ENCODE measurements at regions not wholly inside any gene's neighbourhood (a gene's known extent, or its start where the extent isn't known, plus 50 kb on each side); places are given as distances from the start of the nearest gene placed in this dataset.

DNA sequence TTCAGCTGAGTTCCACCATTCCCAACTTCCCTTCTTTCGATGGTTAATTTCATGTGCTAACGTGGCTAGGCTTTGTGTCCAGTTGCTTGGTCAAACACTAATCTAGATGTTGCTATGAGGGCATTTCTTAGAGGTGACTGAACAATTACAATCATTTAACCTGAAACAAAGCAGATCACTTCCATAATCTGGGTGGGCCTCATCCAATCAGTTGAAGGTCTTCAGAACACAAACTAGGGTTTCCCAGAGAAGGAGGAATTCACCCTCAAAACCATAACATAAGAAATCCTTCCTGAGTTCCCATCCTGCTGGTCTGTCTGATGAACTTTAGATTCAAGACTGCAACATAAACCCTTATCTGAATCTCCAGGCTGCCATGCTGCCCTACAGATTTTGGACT lies 2381.7 kb downstream of the MAT2B start:
- Histone ChIP-seq H3K27ac (ENCODE audit: low read depth, low read length) (no peak overlapping the region), H3K27me3 (ENCODE audit: insufficient read depth, low read length) (no peaks in the 10 kb centered on the region), H3K36me3 (ENCODE audit: insufficient read depth, low read length) (no peaks in the 10 kb centered on the region), H3K4me1 (ENCODE audit: insufficient read depth, low read length) (no peaks in the 10 kb centered on the region), H3K9me3 (ENCODE audit: control insufficient read depth in 1 of 2, low read length in 2 of 2) (peaks cover 0 to 5% of the 10 kb centered on the region in 2 donors), H3K4me3 (ENCODE audit: low read length in 2 of 2) (no peak overlapping the region)
- H3K4me3 Mint-ChIP-seq = no peak overlapping the region
- H3K27me3 Mint-ChIP-seq = no peaks in the 10 kb centered on the region
- H3K4me1 Mint-ChIP-seq = no peaks in the 10 kb centered on the region
- no peak for DNase-seq
- peaks cover 0 to 1% of the 10 kb centered on the region in 2 donors for H3K36me3 Mint-ChIP-seq
- CTCF ChIA-PET (ENCODE audit: partially characterized antibody) = no interaction called here
- POLR2A ChIA-PET (ENCODE audit: partially characterized antibody) = no interaction called here
- H3K27ac Mint-ChIP-seq = no peak overlapping the region
- peaks cover 2 to 28% (median 7%) of the 10 kb centered on the region in 8 donors for H3K9me3 Mint-ChIP-seq
- intact Hi-C loops (cut with micrococcal nuclease) = no loop called here

DNA sequence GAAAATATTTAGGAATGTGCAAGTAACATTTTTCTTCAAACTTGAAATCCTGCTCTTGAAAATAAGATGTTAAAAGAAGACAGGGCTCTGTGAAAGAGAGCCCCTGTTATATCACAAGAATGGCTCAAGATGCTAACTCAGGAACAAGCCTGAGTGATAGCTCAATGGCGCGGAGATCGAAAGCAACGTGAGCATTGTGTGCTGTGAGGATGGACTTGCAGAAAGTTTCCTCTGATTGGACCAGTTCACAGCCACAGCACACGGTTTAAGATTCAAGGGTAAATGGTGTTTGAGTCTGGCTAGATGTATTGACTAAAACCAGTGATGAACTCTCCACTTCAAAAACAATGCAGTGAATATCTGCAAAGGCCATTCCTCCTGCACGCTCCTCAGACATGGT lies 2387.0 kb downstream of the MAT2B start:
- H3K27me3 ChIP-seq (ENCODE audit: insufficient read depth, low read length) = no peaks in the 10 kb centered on the region
- no peaks in the 10 kb centered on the region for H3K4me1 Mint-ChIP-seq
- CTCF ChIA-PET (ENCODE audit: partially characterized antibody) = no interaction called here
- no peaks in the 10 kb centered on the region for H3K4me1 ChIP-seq (ENCODE audit: insufficient read depth, low read length)
- H3K27me3 Mint-ChIP-seq = no peaks in the 10 kb centered on the region
- no peaks in the 10 kb centered on the region for H3K36me3 ChIP-seq (ENCODE audit: insufficient read depth, low read length)
- no peak overlapping the region for H3K4me3 Mint-ChIP-seq
- no peak overlapping the region for H3K27ac ChIP-seq (ENCODE audit: low read depth, low read length)
- H3K27ac Mint-ChIP-seq = no peak overlapping the region
- H3K4me3 ChIP-seq (ENCODE audit: low read length in 2 of 2) = no peak overlapping the region
- peaks cover 0 to 4% of the 10 kb centered on the region in 2 donors for H3K9me3 ChIP-seq (ENCODE audit: control insufficient read depth in 1 of 2, low read length in 2 of 2)
- POLR2A ChIA-PET (ENCODE audit: partially characterized antibody) = no interaction called here
- H3K9me3 Mint-ChIP-seq = peaks cover 3 to 22% (median 9%) of the 10 kb centered on the region in 8 donors
- H3K36me3 Mint-ChIP-seq = no peaks in the 10 kb centered on the region
- no peak for DNase-seq
- intact Hi-C loops (cut with micrococcal nuclease) = no loop called here

DNA sequence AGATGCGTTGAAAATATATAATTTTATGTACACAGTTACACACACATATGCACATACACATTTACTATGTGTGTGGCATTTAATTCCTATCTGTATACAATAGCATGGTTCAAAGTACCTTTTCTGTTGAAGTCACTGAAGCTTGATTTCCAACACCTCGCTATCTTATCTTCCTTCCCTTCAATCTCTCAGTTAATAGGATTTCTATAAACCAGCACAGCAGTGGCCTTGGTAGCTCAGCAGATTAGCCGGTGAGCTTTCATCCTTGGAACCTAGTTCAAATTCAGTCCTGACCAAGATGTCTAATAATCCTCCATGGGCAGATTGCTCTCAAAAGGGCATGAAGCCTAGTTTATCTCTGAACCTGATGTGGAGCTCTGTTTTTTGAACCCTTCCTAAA lies 2389.5 kb downstream of the MAT2B start:
- Histone ChIP-seq H3K9me3 (ENCODE audit: control insufficient read depth in 1 of 2, low read length in 2 of 2) (peaks cover 0 to 4% of the 10 kb centered on the region in 2 donors), H3K27ac (ENCODE audit: low read depth, low read length) (no peak overlapping the region), H3K27me3 (ENCODE audit: insufficient read depth, low read length) (no peaks in the 10 kb centered on the region), H3K4me1 (ENCODE audit: insufficient read depth, low read length) (no peaks in the 10 kb centered on the region), H3K4me3 (ENCODE audit: low read length in 2 of 2) (no peak overlapping the region), H3K36me3 (ENCODE audit: insufficient read depth, low read length) (no peaks in the 10 kb centered on the region)
- H3K27ac Mint-ChIP-seq = no peak overlapping the region
- H3K27me3 Mint-ChIP-seq = no peaks in the 10 kb centered on the region
- no peaks in the 10 kb centered on the region for H3K4me1 Mint-ChIP-seq
- ChIA-PET CTCF (ENCODE audit: partially characterized antibody) (no interaction called here), POLR2A (ENCODE audit: partially characterized antibody) (no interaction called here)
- intact Hi-C loops (cut with micrococcal nuclease) = no loop called here
- no peak for DNase-seq
- peaks cover 4 to 22% (median 10%) of the 10 kb centered on the region in 8 donors for H3K9me3 Mint-ChIP-seq
- H3K4me3 Mint-ChIP-seq = no peak overlapping the region
- no peaks in the 10 kb centered on the region for H3K36me3 Mint-ChIP-seq

DNA sequence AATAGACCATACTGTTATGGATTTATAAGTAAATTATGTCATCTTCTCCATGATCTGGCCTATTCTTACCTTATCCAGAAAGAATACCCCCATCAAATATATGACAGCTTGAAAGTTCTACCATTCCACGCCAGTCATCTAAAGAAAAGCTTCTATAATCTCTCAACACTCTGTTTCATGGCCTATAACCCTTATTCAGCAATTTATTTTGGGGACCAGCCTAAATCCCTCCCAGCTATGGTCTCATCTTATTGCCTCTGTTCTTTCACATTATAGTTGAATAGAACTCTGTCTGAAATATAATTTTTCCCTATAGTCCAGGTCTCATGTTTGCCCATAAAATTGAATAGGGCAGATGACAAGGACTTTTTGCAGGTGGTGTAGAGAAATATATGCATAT lies 2387.6 kb upstream of the WWC1 start:
- no peaks in the 10 kb centered on the region for H3K4me1 Mint-ChIP-seq
- no peak overlapping the region for H3K4me3 Mint-ChIP-seq
- intact Hi-C loops (cut with micrococcal nuclease) = no loop called here
- POLR2A ChIA-PET (ENCODE audit: partially characterized antibody) = no interaction called here
- Histone ChIP-seq H3K4me1 (ENCODE audit: insufficient read depth, low read length) (no peaks in the 10 kb centered on the region), H3K9me3 (ENCODE audit: control insufficient read depth in 1 of 2, low read length in 2 of 2) (peaks cover 0 to 5% of the 10 kb centered on the region in 2 donors), H3K27me3 (ENCODE audit: insufficient read depth, low read length) (no peaks in the 10 kb centered on the region), H3K36me3 (ENCODE audit: insufficient read depth, low read length) (no peaks in the 10 kb centered on the region), H3K4me3 (ENCODE audit: low read length in 2 of 2) (no peak overlapping the region), H3K27ac (ENCODE audit: low read depth, low read length) (no peak overlapping the region)
- CTCF ChIA-PET (ENCODE audit: partially characterized antibody) = no interaction called here
- H3K27ac Mint-ChIP-seq = no peak overlapping the region
- peaks cover 2 to 19% (median 6%) of the 10 kb centered on the region in 8 donors for H3K9me3 Mint-ChIP-seq
- no peaks in the 10 kb centered on the region for H3K27me3 Mint-ChIP-seq
- DNase-seq = no peak
- H3K36me3 Mint-ChIP-seq = no peaks in the 10 kb centered on the region

DNA sequence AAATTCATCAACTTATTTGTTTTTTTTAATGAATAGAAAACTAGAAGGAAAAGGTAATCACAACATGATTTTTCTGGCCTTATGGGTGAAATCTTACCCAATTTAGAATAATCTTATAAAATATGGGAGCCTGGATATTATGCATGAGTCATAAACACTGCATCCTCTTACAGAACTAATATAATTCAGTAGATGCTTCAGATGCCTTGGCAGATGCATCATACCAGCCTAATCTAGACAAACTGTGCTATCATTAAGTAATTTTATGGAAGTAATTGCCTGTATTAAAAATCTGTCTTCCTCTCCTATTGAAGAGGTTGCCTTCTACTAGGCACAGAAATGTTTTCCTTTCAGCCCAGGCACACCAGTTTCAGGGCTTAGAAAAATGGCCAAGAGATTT lies 2384.6 kb upstream of the WWC1 start:
- CTCF ChIA-PET (ENCODE audit: partially characterized antibody) = no interaction called here
- POLR2A ChIA-PET (ENCODE audit: partially characterized antibody) = no interaction called here
- no peak overlapping the region for H3K4me3 ChIP-seq (ENCODE audit: low read length in 2 of 2)
- Mint-ChIP-seq H3K9me3 (peaks cover 0 to 14% (median 8%) of the 10 kb centered on the region in 8 donors), H3K27ac (no peak overlapping the region), H3K36me3 (no peaks in the 10 kb centered on the region), H3K4me3 (no peak overlapping the region), H3K4me1 (no peaks in the 10 kb centered on the region), H3K27me3 (no peaks in the 10 kb centered on the region)
- DNase-seq = no peak
- no peaks in the 10 kb centered on the region for H3K4me1 ChIP-seq (ENCODE audit: insufficient read depth, low read length)
- intact Hi-C loops (cut with micrococcal nuclease) = no loop called here
- no peak overlapping the region for H3K27ac ChIP-seq (ENCODE audit: low read depth, low read length)
- no peaks in the 10 kb centered on the region for H3K36me3 ChIP-seq (ENCODE audit: insufficient read depth, low read length)
- peaks cover 0 to 5% of the 10 kb centered on the region in 2 donors for H3K9me3 ChIP-seq (ENCODE audit: control insufficient read depth in 1 of 2, low read length in 2 of 2)
- no peaks in the 10 kb centered on the region for H3K27me3 ChIP-seq (ENCODE audit: insufficient read depth, low read length)

DNA sequence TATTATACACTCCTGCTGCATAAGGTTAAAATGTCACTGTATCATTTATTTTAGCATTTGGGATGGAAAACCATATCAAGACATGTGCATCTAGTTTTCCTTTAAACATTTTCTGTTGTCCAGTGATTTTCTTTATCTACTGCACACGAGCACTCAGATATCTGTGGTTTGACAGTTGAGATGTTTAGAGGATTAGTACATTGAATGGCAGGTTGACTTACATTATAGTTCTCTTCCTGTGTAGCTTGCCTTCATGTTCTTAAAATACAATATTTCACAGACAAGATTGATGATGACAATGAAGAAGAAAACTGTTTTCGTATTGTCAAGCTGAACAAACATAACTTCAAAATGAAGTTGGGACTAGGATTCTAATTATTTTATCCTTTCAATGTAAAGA lies 2378.4 kb upstream of the WWC1 start:
- no peak for DNase-seq
- Histone ChIP-seq H3K36me3 (ENCODE audit: insufficient read depth, low read length) (no peaks in the 10 kb centered on the region), H3K4me1 (ENCODE audit: insufficient read depth, low read length) (no peaks in the 10 kb centered on the region), H3K27ac (ENCODE audit: low read depth, low read length) (no peak overlapping the region), H3K4me3 (ENCODE audit: low read length in 2 of 2) (no peak overlapping the region), H3K27me3 (ENCODE audit: insufficient read depth, low read length) (no peaks in the 10 kb centered on the region), H3K9me3 (ENCODE audit: control insufficient read depth in 1 of 2, low read length in 2 of 2) (no peaks in the 10 kb centered on the region)
- H3K4me3 Mint-ChIP-seq = no peak overlapping the region
- intact Hi-C loops (cut with micrococcal nuclease) = no loop called here
- H3K4me1 Mint-ChIP-seq = no peaks in the 10 kb centered on the region
- ChIA-PET POLR2A (ENCODE audit: partially characterized antibody) (no interaction called here), CTCF (ENCODE audit: partially characterized antibody) (no interaction called here)
- H3K27me3 Mint-ChIP-seq = no peaks in the 10 kb centered on the region
- H3K9me3 Mint-ChIP-seq = peaks cover 2 to 14% (median 6%) of the 10 kb centered on the region in 8 donors
- no peak overlapping the region for H3K27ac Mint-ChIP-seq
- no peaks in the 10 kb centered on the region for H3K36me3 Mint-ChIP-seq

DNA sequence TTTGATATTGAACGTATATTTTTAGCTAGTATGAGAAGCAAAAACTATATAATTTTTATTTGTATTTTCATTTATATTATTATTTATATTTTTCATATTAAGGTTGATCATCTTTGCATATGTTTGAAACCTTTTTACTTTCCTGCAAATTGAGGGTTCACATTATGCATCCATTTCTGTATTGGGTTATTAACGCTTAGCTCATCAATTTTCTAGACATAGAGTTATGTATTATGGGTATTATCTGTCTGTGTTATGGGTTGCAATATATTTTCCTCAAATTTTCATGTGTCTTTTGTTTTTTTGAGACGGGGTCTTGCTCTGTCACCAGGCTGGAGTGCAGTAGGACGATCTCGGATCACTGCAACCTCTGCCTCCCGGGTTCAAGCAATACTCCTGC lies 2377.0 kb upstream of the WWC1 start:
- no peak overlapping the region for H3K4me3 Mint-ChIP-seq
- H3K27me3 Mint-ChIP-seq = no peaks in the 10 kb centered on the region
- peaks cover 0 to 14% (median 5%) of the 10 kb centered on the region in 8 donors for H3K9me3 Mint-ChIP-seq
- Histone ChIP-seq H3K4me1 (ENCODE audit: insufficient read depth, low read length) (no peaks in the 10 kb centered on the region), H3K36me3 (ENCODE audit: insufficient read depth, low read length) (no peaks in the 10 kb centered on the region), H3K27ac (ENCODE audit: low read depth, low read length) (no peak overlapping the region), H3K9me3 (ENCODE audit: control insufficient read depth in 1 of 2, low read length in 2 of 2) (no peaks in the 10 kb centered on the region), H3K4me3 (ENCODE audit: low read length in 2 of 2) (no peak overlapping the region), H3K27me3 (ENCODE audit: insufficient read depth, low read length) (no peaks in the 10 kb centered on the region)
- POLR2A ChIA-PET (ENCODE audit: partially characterized antibody) = no interaction called here
- intact Hi-C loops (cut with micrococcal nuclease) = no loop called here
- H3K36me3 Mint-ChIP-seq = no peaks in the 10 kb centered on the region
- H3K4me1 Mint-ChIP-seq = no peaks in the 10 kb centered on the region
- CTCF ChIA-PET (ENCODE audit: partially characterized antibody) = no interaction called here
- H3K27ac Mint-ChIP-seq = no peak overlapping the region
- DNase-seq = no peak

DNA sequence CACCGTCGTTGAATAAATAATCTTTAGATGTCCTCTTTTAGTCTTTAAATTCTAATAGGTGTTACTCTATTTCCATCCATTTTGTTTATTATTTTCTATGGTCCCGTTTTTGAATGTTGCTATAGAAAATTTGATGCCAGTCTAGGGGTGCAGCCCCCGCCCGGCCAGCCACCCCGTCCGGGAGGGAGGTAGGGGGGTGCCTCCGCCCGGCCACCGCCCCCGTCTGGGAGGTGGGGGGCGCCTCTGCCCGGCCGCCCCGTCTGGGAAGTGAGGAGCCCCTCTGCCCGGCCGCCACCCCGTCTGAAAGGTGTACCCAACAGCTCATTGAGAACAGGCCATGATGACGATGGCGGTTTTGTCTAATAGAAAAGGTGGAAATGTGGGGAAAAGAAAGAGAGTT lies 2372.2 kb upstream of the WWC1 start:
- intact Hi-C loops (cut with micrococcal nuclease) = no loop called here
- POLR2A ChIA-PET (ENCODE audit: partially characterized antibody) = no interaction called here
- H3K4me3 ChIP-seq (ENCODE audit: low read length in 2 of 2) = no peak overlapping the region

More for the DNA sequence above, 2372.2 kb upstream of the WWC1 start:
- H3K27ac Mint-ChIP-seq = no peak overlapping the region
- H3K27me3 Mint-ChIP-seq = no peaks in the 10 kb centered on the region
- H3K36me3 Mint-ChIP-seq = no peaks in the 10 kb centered on the region
- no peak for DNase-seq
- Histone ChIP-seq H3K36me3 (ENCODE audit: insufficient read depth, low read length) (no peaks in the 10 kb centered on the region), H3K4me1 (ENCODE audit: insufficient read depth, low read length) (no peaks in the 10 kb centered on the region), H3K27ac (ENCODE audit: low read depth, low read length) (no peak overlapping the region), H3K27me3 (ENCODE audit: insufficient read depth, low read length) (no peaks in the 10 kb centered on the region), H3K9me3 (ENCODE audit: control insufficient read depth in 1 of 2, low read length in 2 of 2) (no peaks in the 10 kb centered on the region)
- H3K9me3 Mint-ChIP-seq = peaks cover 0 to 13% (median 4%) of the 10 kb centered on the region in 8 donors
- CTCF ChIA-PET (ENCODE audit: partially characterized antibody) = no interaction called here
- no peaks in the 10 kb centered on the region for H3K4me1 Mint-ChIP-seq
- no peak overlapping the region for H3K4me3 Mint-ChIP-seq

Data from CD4-positive, alpha-beta memory T cell (primary cell).